ENCODE measurements at regions not wholly inside any gene's neighbourhood (a gene's known extent, or its start where the extent isn't known, plus 50 kb on each side); places are given as distances from the start of the nearest gene placed in this dataset.

GRCh38 chr3:30069056-30069455 is 537.3 kb upstream of the TGFBR2 start:
- no peak for DNase-seq (ENCODE audit: low spot score)

- DNase-seq (ENCODE audit: low spot score) = no peak
These were observed 533.4 kb upstream of the TGFBR2 start for GRCh38 chr3:30073040-30073439.

DNA sequence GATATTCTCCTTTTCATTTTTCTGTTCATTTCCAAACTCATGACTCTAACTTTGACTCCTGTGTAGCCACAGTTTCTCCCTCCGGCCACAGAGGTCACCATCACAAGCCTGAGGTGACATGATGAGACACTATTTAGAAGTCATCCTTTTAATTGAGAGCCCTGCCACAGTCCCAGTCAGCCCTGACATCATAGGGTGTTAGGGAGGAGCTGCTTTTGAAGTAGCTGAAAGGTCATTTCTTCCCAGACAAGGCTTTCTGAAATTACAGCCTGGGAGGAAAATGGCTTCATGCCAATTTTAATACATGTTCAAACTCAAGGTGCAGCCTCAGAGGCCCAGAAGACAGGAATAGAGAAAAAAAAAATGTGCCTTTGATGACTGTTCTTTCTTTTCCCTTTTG is 532.8 kb upstream of the TGFBR2 start:
- DNase-seq (ENCODE audit: low spot score) = peak; percentile 52

DNA sequence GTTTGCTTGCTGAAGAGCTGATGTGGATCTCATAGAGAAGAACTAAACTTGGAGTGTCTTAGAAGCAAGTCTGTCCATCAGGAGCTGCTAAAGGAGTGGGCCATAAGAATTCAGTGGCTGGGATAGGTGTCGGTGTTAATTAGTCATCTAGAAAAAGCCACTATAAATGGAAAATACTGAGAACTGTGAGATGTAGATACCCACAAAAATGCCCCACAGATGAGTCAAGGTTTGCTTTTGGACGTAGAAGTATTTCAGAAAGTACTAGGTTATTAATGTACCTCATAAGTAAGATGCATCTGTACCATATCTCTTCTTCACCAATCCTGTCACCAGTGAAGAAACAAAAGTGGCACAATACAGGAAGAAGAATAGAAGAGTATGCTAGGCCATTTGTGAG is 530.9 kb upstream of the TGFBR2 start:
- DNase-seq (ENCODE audit: low spot score) = no peak

- no peak for DNase-seq (ENCODE audit: low spot score)
These were observed 529.5 kb upstream of the TGFBR2 start for GRCh38 chr3:30076899-30077298.

DNA sequence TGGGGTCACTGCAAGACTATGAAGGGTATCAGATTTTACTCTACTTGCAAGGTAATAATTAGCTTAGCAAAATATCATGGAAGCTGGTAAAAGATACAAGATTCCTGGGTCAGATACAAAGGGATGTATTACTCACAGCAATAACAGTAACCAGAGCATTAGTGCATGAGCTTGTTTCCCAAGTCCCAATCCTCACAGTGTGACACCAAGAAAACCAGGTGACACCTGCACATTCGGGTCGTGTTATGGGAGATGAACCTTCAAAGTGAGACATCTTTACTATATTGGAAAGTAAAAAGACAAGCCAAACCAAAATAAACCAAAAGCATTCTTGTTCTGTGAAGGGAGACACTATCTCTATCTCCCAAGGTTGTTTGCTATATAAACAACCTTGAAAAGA is 528.7 kb upstream of the TGFBR2 start:
- DNase-seq (ENCODE audit: low spot score) = no peak

GRCh38 chr3:30078736-30079135 is 527.7 kb upstream of the TGFBR2 start:
- DNase-seq (ENCODE audit: low spot score) = peak; percentile 22

GRCh38 chr3:30081904-30082303 is 524.5 kb upstream of the TGFBR2 start:
- peak; percentile 42 for DNase-seq (ENCODE audit: low spot score)

DNA sequence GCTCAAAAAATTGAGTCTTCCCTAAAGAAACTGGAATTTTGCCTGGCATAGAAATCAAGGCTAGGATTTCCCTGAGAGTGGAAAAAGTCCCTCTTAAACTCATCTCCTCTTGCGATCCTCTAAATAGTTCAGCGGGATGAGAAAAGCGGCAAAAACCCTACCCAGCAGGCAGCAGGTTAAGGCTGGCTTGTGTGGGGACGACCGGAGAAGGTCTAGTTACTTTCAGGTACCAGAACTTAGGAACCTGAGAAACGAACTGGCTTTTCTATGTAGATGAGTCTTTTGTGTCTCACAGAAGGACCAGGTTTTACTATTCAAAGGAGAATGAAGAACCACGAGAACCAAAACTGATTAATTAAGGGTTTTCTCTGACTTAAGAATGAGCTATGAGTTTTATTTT is 523.7 kb upstream of the TGFBR2 start:
- DNase-seq (ENCODE audit: low spot score) = no peak

GRCh38 chr3:30083315-30083714 is 523.1 kb upstream of the TGFBR2 start:
- no peak for DNase-seq (ENCODE audit: low spot score)

GRCh38 chr3:30084316-30084715 is 522.1 kb upstream of the TGFBR2 start:
- no peak for DNase-seq (ENCODE audit: low spot score)

DNA sequence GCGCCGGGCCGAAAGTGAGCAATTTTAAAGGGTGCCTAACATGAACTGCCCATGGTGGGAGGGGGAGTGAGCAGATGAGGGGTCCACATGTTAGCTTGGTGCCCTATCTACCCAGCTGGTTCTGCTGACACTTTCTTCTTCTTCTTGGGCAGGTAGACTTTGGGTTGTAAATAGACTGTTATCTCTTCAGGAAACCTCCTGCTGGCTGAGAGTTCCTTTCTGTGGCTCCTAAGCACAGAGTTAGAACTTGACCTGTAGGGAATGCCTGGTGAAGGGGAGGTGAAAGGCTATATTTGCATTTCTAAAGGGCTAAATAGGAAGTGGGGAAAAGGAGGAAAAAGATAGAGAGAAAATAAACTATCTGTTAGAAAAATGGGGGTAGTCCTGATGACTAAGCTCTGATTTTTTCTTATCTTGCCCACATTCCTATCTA is 521.4 kb upstream of the TGFBR2 start:
- DNase-seq (ENCODE audit: low spot score) = no peak

GRCh38 chr3:30085486-30085885 is 520.9 kb upstream of the TGFBR2 start:
- no peak for DNase-seq (ENCODE audit: low spot score)

GRCh38 chr3:30091686-30092085 is 514.7 kb upstream of the TGFBR2 start:
- DNase-seq (ENCODE audit: low spot score) = no peak

DNA sequence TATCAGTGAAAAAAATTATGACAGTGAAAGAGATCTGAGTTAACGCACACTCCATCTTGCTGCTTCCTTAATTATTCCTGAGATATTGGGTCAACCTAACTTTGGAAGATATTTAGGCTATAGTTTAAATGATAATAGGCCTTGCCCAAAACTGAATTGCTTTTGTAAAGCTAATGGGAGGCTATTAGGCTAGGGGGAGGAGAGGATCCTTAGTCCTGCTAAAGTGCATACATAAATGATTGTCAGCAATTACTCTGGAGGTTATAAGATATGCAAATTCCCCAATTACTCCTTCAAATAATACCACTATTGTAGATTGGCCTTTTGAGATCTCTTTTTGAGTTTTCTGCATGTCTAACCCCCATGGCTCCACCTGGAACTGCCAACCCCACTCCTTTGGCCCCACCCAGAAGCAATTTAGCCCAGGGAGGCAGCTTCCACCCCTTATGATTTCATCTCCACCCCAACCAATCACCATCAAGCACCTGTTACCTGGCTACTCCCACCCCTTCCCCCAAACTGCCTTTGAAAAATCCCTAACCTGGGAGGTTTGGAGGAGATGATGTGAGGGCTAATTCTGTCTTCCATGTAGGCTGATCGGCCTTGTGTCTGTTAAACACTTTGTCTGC is 509.3 kb upstream of the TGFBR2 start:
- no peak for DNase-seq (ENCODE audit: low spot score)

DNA sequence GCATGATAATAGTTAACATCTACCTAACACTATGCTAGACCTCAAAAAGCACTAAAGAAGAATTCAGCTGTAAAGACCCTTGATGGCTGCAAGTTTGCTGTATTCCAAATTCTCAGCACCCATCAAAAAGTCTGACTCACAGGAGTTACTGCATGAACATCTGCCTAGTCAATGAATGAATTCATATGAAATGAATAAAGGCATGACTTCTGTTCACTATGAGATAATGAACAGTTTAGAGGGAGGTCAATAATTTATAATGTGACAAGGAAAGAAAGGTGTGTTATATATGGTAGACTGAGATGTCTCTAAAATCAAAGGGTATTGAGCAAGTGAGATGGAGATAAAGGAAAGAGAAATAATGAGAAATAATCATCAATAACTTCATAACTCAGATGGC is 508.2 kb upstream of the TGFBR2 start:
- no peak for DNase-seq (ENCODE audit: low spot score)

GRCh38 chr3:30098653-30099455 is 507.5 kb upstream of the TGFBR2 start:
- no peak for DNase-seq (ENCODE audit: low spot score)

DNA sequence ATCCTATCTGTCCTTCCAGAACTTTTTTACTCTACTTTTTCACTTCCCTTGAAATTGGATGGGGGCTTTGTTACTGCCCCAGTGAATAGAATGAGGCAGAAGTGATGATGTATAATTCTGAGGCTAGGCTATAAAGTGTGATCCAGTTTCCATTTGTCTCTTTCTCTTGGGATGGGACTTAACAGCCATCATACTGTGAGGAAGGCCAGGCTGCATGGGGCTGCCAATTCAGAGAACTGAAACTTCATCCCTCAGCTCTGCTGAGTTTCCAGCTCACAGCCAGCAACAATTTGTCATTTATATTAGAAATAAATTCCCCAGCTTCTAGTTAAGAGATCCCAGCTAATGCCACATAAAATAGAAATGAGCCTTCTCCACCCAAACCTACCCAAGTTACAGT is 504.0 kb upstream of the TGFBR2 start:
- DNase-seq (ENCODE audit: low spot score) = no peak

GRCh38 chr3:30103186-30103585 is 503.2 kb upstream of the TGFBR2 start:
- no peak for DNase-seq (ENCODE audit: low spot score)

- DNase-seq (ENCODE audit: low spot score) = no peak
These were observed 498.9 kb upstream of the TGFBR2 start for GRCh38 chr3:30107531-30107930.

DNA sequence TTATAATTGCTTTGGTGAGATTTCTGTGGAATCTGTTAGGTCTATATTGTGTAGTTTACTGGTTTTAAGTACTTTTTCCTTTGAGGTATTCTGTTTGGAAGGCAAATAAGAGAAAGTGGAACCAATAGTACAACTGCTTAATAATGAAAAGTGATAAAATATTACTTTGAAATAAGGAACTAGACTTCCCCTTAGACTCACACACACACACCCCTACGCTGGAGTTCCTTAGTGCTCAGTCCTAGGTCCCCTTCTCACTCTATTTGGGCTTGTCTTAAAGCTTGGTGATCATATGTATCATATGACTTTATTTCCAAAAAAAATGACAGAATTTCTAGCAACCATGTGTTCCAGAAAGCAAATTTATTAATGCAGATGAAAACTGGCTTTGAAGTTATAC is 494.0 kb upstream of the TGFBR2 start:
- DNase-seq (ENCODE audit: low spot score) = no peak

DNA sequence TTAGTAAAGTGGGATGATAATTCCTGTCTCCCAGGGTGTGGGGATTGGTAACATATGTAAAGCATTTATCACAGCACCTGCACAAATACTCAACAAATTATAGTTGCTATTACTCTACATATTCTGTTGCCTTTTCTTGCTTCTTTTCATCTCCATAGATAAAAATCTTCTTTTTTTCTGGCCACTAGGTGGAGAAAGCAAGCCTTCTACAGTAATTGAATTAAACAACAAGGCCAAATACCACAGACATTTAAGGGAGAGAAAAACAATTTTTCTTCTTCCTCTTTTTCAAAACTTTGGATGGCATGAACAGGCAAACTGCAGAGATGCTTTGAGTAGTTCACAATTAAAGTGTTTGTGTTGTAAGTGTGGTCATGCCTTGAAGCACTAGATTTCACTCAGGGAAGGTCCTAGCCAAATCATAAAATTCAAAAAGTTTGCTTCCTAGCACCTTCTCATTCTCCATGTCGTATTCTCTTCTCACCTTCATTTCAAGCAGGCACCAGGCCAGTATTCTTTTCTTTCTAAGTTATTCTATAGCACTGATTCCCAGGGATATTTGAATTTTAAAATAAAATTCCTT is 493.4 kb upstream of the TGFBR2 start:
- DNase-seq (ENCODE audit: low spot score) = peak; percentile 48

GRCh38 chr3:30113906-30114305 is 492.5 kb upstream of the TGFBR2 start:
- no peak for DNase-seq (ENCODE audit: low spot score)

Measured in HT-29 (cell line).